K562 (cell line): ENCODE measurements at regions not wholly inside any gene's neighbourhood (a gene's known extent, or its start where the extent isn't known, plus 50 kb on each side); places are given as distances from the start of the nearest gene placed in this dataset.

ENCODE experiments used
- BACH1 ChIP-seq: fragments of 200-800 bp; sonication (Bioruptor generic); IDR thresholded peaks from 2 replicates; pipeline ENCODE4 v1.6.1; 2016; ENCODE audit warnings: missing genetic modification characterization, missing compliant biosample characterization
- BRD4 ChIP-seq: fragments of 200-600 bp; sonication (generic); IDR thresholded peaks from 2 replicates; pipeline ENCODE4 v1.6.1; 2017; ENCODE audit warnings: inconsistent platforms
- ETV5 ChIP-seq: sonication (generic); formaldehyde crosslinking; IDR thresholded peaks from 2 replicates; pipeline ENCODE4 v1.4.0; 2020; ENCODE audit warnings: low read depth, mild to moderate bottlenecking, missing genetic modification reagents
- HLTF ChIP-seq: fragments of 450-650 bp; IDR thresholded peaks from 2 replicates; pipeline ENCODE4 v1.6.1; 2016
- TBP ChIP-seq: optimal IDR thresholded peaks from 2 replicates; pipeline ENCODE3; 2011; ENCODE audit warnings: low read depth, low read length, improper control_type of control experiment
- TF ChIP-seq, protein P1 (sequence below): fragments of 150-350 bp; conservative IDR thresholded peaks from 2 replicates; pipeline ENCODE4 v1.6.1; 2014; ENCODE audit warnings: low read length
- TF ChIP-seq, protein P2 (sequence below): sonication (generic); formaldehyde crosslinking; IDR thresholded peaks from 2 replicates; pipeline ENCODE4 v1.8.0; 2022; ENCODE audit warnings: missing genetic modification reagents, mild to moderate bottlenecking, borderline replicate concordance
- TF ChIP-seq, protein P3 (sequence below): fragments of 450-650 bp; IDR thresholded peaks from 2 replicates; pipeline ENCODE4 v1.6.1; 2016; ENCODE audit warnings: low read depth

DNA sequence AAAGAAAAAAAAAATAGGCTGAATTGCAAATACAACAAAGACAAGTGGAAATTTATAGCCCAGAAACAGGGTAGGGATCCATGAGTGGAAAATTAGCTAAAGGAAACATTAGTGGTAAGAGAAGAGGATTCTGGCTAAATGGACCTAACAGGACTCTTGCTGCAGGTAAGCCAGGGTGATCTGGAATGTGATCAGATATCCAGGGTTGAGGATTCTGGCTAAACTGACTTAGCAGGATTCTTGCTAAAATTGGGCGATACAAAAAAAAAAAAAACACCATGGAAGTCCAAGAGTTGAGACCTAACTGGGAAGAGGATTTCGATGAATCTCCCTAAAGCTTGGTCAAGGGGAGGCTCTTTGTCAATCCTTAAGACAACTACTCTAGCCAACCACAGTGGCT is 61.7 kb upstream of the ATF7IP2 start (continued):
- TF ChIP-seq, protein P1, sequence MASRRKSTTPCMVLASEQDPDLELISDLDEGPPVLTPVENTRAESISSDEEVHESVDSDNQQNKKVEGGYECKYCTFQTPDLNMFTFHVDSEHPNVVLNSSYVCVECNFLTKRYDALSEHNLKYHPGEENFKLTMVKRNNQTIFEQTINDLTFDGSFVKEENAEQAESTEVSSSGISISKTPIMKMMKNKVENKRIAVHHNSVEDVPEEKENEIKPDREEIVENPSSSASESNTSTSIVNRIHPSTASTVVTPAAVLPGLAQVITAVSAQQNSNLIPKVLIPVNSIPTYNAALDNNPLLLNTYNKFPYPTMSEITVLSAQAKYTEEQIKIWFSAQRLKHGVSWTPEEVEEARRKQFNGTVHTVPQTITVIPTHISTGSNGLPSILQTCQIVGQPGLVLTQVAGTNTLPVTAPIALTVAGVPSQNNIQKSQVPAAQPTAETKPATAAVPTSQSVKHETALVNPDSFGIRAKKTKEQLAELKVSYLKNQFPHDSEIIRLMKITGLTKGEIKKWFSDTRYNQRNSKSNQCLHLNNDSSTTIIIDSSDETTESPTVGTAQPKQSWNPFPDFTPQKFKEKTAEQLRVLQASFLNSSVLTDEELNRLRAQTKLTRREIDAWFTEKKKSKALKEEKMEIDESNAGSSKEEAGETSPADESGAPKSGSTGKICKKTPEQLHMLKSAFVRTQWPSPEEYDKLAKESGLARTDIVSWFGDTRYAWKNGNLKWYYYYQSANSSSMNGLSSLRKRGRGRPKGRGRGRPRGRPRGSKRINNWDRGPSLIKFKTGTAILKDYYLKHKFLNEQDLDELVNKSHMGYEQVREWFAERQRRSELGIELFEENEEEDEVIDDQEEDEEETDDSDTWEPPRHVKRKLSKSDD, result no peak
- TF ChIP-seq TBP (no peak), ETV5 (CRISPR knock-in tag) (no peak), BRD4 (no peak), BACH1 (tag) (no peak), HLTF (no peak)
- TF ChIP-seq, protein P2, sequence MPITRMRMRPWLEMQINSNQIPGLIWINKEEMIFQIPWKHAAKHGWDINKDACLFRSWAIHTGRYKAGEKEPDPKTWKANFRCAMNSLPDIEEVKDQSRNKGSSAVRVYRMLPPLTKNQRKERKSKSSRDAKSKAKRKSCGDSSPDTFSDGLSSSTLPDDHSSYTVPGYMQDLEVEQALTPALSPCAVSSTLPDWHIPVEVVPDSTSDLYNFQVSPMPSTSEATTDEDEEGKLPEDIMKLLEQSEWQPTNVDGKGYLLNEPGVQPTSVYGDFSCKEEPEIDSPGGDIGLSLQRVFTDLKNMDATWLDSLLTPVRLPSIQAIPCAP, result no peak
- TF ChIP-seq, protein P3, sequence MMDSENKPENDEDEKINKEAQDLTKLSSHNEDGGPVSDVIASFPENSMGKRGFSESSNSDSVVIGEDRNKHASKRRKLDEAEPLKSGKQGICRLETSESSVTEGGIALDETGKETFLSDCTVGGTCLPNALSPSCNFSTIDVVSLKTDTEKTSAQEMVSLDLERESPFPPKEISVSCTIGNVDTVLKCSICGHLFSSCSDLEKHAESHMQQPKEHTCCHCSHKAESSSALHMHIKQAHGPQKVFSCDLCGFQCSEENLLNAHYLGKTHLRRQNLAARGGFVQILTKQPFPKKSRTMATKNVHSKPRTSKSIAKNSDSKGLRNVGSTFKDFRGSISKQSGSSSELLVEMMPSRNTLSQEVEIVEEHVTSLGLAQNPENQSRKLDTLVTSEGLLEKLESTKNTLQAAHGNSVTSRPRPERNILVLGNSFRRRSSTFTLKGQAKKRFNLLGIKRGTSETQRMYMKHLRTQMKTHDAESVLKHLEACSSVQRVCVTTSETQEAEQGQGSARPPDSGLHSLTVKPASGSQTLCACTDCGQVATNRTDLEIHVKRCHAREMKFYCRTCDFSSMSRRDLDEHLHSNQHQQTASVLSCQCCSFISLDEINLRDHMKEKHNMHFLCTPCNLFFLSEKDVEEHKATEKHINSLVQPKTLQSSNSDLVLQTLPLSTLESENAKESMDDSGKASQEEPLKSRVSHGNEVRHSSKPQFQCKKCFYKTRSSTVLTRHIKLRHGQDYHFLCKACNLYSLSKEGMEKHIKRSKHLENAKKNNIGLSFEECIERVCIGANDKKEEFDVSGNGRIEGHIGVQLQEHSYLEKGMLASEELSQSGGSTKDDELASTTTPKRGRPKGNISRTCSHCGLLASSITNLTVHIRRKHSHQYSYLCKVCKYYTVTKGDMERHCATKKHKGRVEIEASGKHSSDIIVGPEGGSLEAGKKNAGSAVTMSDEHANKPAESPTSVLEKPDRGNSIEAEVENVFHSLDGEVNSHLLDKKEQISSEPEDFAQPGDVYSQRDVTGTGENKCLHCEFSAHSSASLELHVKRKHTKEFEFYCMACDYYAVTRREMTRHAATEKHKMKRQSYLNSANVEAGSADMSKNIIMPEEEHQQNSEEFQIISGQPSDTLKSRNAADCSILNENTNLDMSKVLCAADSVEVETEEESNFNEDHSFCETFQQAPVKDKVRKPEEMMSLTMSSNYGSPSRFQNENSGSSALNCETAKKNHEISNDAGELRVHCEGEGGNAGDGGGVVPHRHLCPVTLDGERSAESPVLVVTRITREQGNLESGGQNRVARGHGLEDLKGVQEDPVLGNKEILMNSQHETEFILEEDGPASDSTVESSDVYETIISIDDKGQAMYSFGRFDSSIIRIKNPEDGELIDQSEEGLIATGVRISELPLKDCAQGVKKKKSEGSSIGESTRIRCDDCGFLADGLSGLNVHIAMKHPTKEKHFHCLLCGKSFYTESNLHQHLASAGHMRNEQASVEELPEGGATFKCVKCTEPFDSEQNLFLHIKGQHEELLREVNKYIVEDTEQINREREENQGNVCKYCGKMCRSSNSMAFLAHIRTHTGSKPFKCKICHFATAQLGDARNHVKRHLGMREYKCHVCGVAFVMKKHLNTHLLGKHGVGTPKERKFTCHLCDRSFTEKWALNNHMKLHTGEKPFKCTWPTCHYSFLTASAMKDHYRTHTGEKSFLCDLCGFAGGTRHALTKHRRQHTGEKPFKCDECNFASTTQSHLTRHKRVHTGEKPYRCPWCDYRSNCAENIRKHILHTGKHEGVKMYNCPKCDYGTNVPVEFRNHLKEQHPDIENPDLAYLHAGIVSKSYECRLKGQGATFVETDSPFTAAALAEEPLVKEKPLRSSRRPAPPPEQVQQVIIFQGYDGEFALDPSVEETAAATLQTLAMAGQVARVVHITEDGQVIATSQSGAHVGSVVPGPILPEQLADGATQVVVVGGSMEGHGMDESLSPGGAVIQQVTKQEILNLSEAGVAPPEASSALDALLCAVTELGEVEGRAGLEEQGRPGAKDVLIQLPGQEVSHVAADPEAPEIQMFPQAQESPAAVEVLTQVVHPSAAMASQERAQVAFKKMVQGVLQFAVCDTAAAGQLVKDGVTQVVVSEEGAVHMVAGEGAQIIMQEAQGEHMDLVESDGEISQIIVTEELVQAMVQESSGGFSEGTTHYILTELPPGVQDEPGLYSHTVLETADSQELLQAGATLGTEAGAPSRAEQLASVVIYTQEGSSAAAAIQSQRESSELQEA, result no peak
